ENCODE measurements at regions not wholly inside any gene's neighbourhood (a gene's known extent, or its start where the extent isn't known, plus 50 kb on each side); places are given as distances from the start of the nearest gene placed in this dataset.

DNA sequence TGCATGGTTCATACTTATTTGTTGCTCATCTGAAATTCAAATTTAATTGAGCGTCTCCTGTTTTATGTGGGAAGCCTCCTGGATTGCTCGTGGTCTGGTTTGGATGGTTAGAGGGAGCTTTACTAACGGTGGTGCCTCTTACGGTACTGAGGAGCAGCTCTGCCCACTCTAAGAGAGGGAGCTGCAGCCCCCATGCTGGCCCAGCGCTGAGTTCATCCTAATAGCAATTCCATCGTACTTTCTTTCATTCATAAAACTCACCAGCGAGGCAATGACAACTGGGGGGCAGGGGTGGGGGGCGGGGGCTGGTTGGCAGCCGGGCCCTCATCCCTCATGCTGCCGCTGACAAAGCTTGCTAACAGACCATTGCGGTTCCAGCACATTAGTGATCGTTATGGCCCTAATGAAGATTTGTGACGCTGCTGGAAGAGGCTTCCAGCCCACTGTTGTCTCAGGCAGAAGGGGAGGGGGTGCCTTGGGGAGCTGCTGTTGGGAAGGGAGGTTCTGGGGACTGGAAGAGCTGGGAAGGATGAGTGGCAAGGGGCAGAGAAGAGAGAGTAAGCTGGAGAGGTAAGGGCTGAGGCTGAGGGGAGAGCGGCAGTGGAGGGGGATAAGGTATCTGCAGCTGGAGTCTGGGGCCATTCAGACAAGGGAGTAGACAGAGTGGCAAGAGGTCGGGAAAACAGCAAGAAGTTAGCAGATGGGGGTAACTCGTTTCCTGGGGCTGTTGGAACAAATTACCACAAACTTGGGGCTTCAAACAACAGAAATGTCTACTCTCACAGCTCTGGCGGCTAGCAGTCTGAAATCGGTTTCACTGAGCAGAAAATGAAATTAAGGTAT is 238.1 kb downstream of the LPIN1 start:
- no peaks in the 10 kb centered on the region for H3K36me3 ChIP-seq (ENCODE audit: low read depth)
- no peaks in the 10 kb centered on the region for H3K27me3 ChIP-seq (ENCODE audit: insufficient read depth, poor library complexity, severe bottlenecking)
- ATAC-seq (ENCODE audit: low read depth) = no peak
- no peak for TF ChIP-seq CTCF (IDR thresholded peaks at IDR 0.05; ENCODE audit: poor library complexity, severe bottlenecking)
- no peak overlapping the region for H3K4me3 ChIP-seq (ENCODE audit: severe bottlenecking)
- H3K9me3 ChIP-seq (ENCODE audit: severe bottlenecking) = no peaks in the 10 kb centered on the region
- DNase-seq (ENCODE audit: low spot score) = no peak
- peaks cover 9% of the 10 kb centered on the region for H3K4me1 ChIP-seq (ENCODE audit: insufficient read depth, poor library complexity, severe bottlenecking)
- H3K27ac ChIP-seq (ENCODE audit: poor library complexity, severe bottlenecking) = no peak overlapping the region

DNA sequence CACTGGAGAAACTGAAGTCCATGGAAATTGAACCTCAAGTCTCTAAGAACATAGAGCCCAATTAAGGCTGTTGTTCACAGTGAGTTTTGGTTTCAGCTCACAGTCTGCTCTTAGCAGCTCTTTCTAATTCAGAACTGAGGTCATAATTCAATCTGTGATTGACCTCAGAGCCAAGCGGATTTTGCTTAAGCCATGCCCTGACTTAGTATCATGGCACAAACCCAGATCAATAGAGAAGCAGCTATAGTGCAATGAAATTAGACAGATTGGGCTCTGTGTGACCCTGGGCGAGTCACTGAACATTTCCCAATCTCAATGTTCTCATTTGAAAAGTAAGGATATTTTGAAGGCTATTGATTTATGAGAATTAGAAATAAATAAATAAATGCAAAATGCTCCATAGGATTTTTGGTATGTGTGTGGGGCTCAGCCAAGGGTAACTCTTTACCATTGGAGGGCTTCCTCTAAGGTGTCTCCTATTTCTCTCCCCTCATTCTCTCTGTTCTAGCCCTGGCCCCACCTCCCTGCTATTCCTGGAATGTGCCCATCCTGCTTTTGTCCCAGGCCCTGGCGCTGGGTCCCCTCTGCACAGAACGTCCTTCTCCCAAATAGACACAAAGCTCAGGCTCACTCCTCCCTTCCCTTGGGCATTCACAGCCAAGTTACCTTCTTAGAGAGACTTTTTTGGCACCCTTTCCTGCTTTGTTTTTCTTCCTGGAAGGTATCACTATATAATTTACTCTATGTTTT is 239.6 kb downstream of the LPIN1 start:
- 0 out of 3 replicates have a peak, but pooled peaks have one; percentile 21 for ATAC-seq (ENCODE audit: low read depth)
- Histone ChIP-seq H3K36me3 (ENCODE audit: low read depth) (no peaks in the 10 kb centered on the region), H3K4me3 (ENCODE audit: severe bottlenecking) (no peak overlapping the region), H3K4me1 (ENCODE audit: insufficient read depth, poor library complexity, severe bottlenecking) (peaks cover 9% of the 10 kb centered on the region), H3K27me3 (ENCODE audit: insufficient read depth, poor library complexity, severe bottlenecking) (no peaks in the 10 kb centered on the region), H3K27ac (ENCODE audit: poor library complexity, severe bottlenecking) (peak overlapping the region; percentile 13), H3K9me3 (ENCODE audit: severe bottlenecking) (no peaks in the 10 kb centered on the region)
- no peak for TF ChIP-seq CTCF (IDR thresholded peaks at IDR 0.05; ENCODE audit: poor library complexity, severe bottlenecking)
- no peak for DNase-seq (ENCODE audit: low spot score)

DNA sequence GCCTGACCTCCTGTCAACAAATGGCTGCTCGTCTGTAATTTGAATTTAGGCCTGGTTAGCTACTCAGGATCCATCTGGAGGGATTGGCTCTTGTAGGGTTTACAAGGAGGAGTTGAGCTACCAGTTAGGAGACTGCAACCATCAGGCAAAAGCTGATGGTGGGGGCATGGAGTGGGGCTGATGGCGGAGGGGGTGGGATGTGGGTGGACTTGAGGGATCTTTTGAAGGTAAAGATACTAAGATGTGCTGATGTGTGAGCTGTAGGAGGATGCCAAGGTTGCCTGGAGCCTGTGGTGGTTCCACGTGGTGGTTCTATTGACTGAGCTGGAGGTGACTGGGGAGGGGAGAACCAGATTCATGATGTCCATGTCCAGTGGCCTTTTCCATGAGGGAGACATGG is 240.7 kb downstream of the LPIN1 start:
- Histone ChIP-seq H3K27me3 (ENCODE audit: insufficient read depth, poor library complexity, severe bottlenecking) (no peaks in the 10 kb centered on the region), H3K36me3 (ENCODE audit: low read depth) (no peaks in the 10 kb centered on the region), H3K27ac (ENCODE audit: poor library complexity, severe bottlenecking) (no peak overlapping the region), H3K4me3 (ENCODE audit: severe bottlenecking) (no peak overlapping the region), H3K4me1 (ENCODE audit: insufficient read depth, poor library complexity, severe bottlenecking) (peaks cover 9% of the 10 kb centered on the region), H3K9me3 (ENCODE audit: severe bottlenecking) (no peaks in the 10 kb centered on the region)
- DNase-seq (ENCODE audit: low spot score) (no peak), ATAC-seq (ENCODE audit: low read depth) (no peak)
- TF ChIP-seq CTCF (IDR thresholded peaks at IDR 0.05; ENCODE audit: poor library complexity, severe bottlenecking) = no peak

GRCh38 chr2:11988691-11989353 is 242.4 kb downstream of the LPIN1 start:
- no peak for DNase-seq (ENCODE audit: low spot score)
- H3K27me3 ChIP-seq (ENCODE audit: insufficient read depth, poor library complexity, severe bottlenecking) = no peaks in the 10 kb centered on the region
- TF ChIP-seq CTCF (IDR thresholded peaks at IDR 0.05; ENCODE audit: poor library complexity, severe bottlenecking) = no peak
- H3K9me3 ChIP-seq (ENCODE audit: severe bottlenecking) = no peaks in the 10 kb centered on the region
- H3K4me1 ChIP-seq (ENCODE audit: insufficient read depth, poor library complexity, severe bottlenecking) = peaks cover 9% of the 10 kb centered on the region
- no peak overlapping the region for H3K27ac ChIP-seq (ENCODE audit: poor library complexity, severe bottlenecking)
- H3K4me3 ChIP-seq (ENCODE audit: severe bottlenecking) = no peak overlapping the region
- no peak for ATAC-seq (ENCODE audit: low read depth)
- no peaks in the 10 kb centered on the region for H3K36me3 ChIP-seq (ENCODE audit: low read depth)
